Endodermal cell (in vitro differentiated cells): ENCODE measurements at regions not wholly inside any gene's neighbourhood (a gene's known extent, or its start where the extent isn't known, plus 50 kb on each side); places are given as distances from the start of the nearest gene placed in this dataset.

Experiments used
- DNase-seq: peaks from one replicate; pipeline ENCODE4 v3.0.0-alpha.2; 2017
- H3K27ac ChIP-seq: 2 replicates; pipeline ENCODE4 v1.5.1; 2013; ENCODE audit warnings: mild to moderate bottlenecking, low read depth, low read length, moderate library complexity
- H3K27me3 ChIP-seq: 2 replicates; pipeline ENCODE4 v1.6.1; 2013; ENCODE audit warnings: mild to moderate bottlenecking, low read length, moderate library complexity; ENCODE audit not compliant: insufficient read depth, control insufficient read depth, poor library complexity, severe bottlenecking
- H3K36me3 ChIP-seq: 2 replicates; pipeline ENCODE4 v1.7.0; 2013; ENCODE audit warnings: mild to moderate bottlenecking, low read length, moderate library complexity; ENCODE audit not compliant: control insufficient read depth, insufficient read depth
- H3K4me1 ChIP-seq: one replicate; pipeline ENCODE4 v1.7.0; 2013; ENCODE audit warnings: low read length; ENCODE audit not compliant: control insufficient read depth, insufficient read depth
- H3K4me3 ChIP-seq: 2 replicates; pipeline ENCODE4 v1.5.1; 2013; ENCODE audit warnings: mild to moderate bottlenecking, low read length, moderate library complexity
- H3K9ac ChIP-seq: 2 replicates; pipeline ENCODE4 v1.6.1; 2013; ENCODE audit warnings: mild to moderate bottlenecking, low read length, moderate library complexity; ENCODE audit not compliant: poor library complexity, severe bottlenecking; ENCODE audit errors: extremely low read depth
- H3K9me3 ChIP-seq: 2 replicates; pipeline ENCODE4 v1.6.1; 2013; ENCODE audit warnings: mild to moderate bottlenecking, low read length, moderate library complexity; ENCODE audit not compliant: control insufficient read depth
- H3K27ac Mint-ChIP-seq: 2 replicates; pipeline ENCODE4 v1.8.0; 2020; ENCODE audit warnings: mixed read lengths
- H3K27me3 Mint-ChIP-seq: 2 replicates; pipeline ENCODE4 v1.8.0; 2021; ENCODE audit warnings: mild to moderate bottlenecking, mixed read lengths; ENCODE audit not compliant: insufficient read depth
- H3K36me3 Mint-ChIP-seq: 2 replicates; pipeline ENCODE4 v1.8.0; 2020; ENCODE audit warnings: low read depth, mixed read lengths
- H3K4me1 Mint-ChIP-seq: 2 replicates; pipeline ENCODE4 v1.8.0; 2020; ENCODE audit warnings: mixed read lengths
- H3K4me3 Mint-ChIP-seq: 2 replicates; pipeline ENCODE4 v1.8.0; 2020; ENCODE audit warnings: mild to moderate bottlenecking, moderate library complexity, mixed read lengths
- H3K9me3 Mint-ChIP-seq: 2 replicates; pipeline ENCODE4 v1.8.0; 2020; ENCODE audit warnings: mild to moderate bottlenecking, mixed read lengths
- CTCF ChIP-seq: fragments of 200-600 bp; sonication (generic); conservative IDR thresholded peaks from 2 replicates; pipeline ENCODE4 v1.5.0; 2021; ENCODE audit warnings: antibody characterized with exemption, mild to moderate bottlenecking
- WGBS, 2 experiments: methylation state at CpG; one replicate each; pipeline versions ENCODE4 v1.1.5 to v1.1.7; 2013; ENCODE audit warnings: missing lambda C conversion rate in 2 of 2, mixed read lengths in 1 of 2; ENCODE audit not compliant: insufficient coverage in 1 of 2, insufficient read length in 1 of 2; 5-methylcytosine and 5-hydroxymethylcytosine counted together

DNA sequence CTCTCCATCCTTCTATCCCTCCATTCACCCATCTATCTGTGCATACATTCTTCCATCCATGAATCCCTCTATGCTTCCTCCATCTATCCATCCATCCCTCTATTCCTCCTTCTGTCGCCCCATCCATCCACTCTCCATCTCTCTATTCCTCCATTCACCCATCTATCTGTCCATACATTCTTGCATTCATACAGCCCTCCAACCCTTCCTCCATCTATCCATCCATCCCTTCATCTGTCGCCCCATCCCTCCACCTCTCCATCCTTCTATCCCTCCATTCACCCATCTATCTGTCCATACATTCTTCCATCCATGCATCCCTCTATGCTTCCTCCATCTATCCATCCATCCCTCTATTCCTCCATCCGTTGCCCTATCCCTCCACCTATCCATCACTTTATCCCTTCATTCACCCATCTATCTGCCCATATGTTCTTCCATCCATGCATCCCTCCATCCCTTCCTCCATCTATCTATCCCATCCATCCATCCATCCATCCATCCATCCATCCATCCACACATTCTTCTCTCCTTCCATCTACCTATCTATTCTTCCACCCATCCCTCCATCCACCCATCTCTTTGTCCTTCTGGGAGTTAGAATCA is 272.5 kb upstream of the TNRC6C start:
- H3K4me1 Mint-ChIP-seq, result no peaks in the 10 kb centered on the region
- H3K27me3 ChIP-seq, result no peaks in the 10 kb centered on the region
- H3K36me3 ChIP-seq, result no peaks in the 10 kb centered on the region
- no peak overlapping the region for H3K9ac ChIP-seq
- no peaks in the 10 kb centered on the region for H3K4me1 ChIP-seq
- no peaks in the 10 kb centered on the region for H3K36me3 Mint-ChIP-seq
- WGBS, 2 experiments, result 88 to 90% methylated on average over 3 of the region's 3 CpGs
- no peak overlapping the region for H3K4me3 ChIP-seq
- no peak overlapping the region for H3K27ac ChIP-seq
- no peaks in the 10 kb centered on the region for H3K27me3 Mint-ChIP-seq
- DNase-seq, result no peak
- no peak overlapping the region for H3K4me3 Mint-ChIP-seq
- TF ChIP-seq CTCF, result no peak
- H3K9me3 Mint-ChIP-seq, result no peaks in the 10 kb centered on the region
- H3K9me3 ChIP-seq, result no peaks in the 10 kb centered on the region
- no peak overlapping the region for H3K27ac Mint-ChIP-seq

- Histone ChIP-seq H3K36me3 (no peaks in the 10 kb centered on the region), H3K9me3 (no peaks in the 10 kb centered on the region), H3K4me3 (no peak overlapping the region), H3K4me1 (no peaks in the 10 kb centered on the region), H3K27me3 (no peaks in the 10 kb centered on the region), H3K27ac (no peak overlapping the region), H3K9ac (no peak overlapping the region)
- WGBS, 2 experiments, result 96% methylated on average over 8 of the region's 8 CpGs; no CpG with 5 or more reads in 1 of the 2 experiments
- no peak for TF ChIP-seq CTCF
- DNase-seq, result no peak
- H3K4me3 Mint-ChIP-seq, result no peak overlapping the region
- no peaks in the 10 kb centered on the region for H3K4me1 Mint-ChIP-seq
- H3K36me3 Mint-ChIP-seq, result no peaks in the 10 kb centered on the region
- no peak overlapping the region for H3K27ac Mint-ChIP-seq
- H3K9me3 Mint-ChIP-seq, result no peaks in the 10 kb centered on the region
- peaks cover 3% of the 10 kb centered on the region for H3K27me3 Mint-ChIP-seq
These were observed 271.6 kb upstream of the TNRC6C start for GRCh38 chr17:77686903-77687302.

DNA sequence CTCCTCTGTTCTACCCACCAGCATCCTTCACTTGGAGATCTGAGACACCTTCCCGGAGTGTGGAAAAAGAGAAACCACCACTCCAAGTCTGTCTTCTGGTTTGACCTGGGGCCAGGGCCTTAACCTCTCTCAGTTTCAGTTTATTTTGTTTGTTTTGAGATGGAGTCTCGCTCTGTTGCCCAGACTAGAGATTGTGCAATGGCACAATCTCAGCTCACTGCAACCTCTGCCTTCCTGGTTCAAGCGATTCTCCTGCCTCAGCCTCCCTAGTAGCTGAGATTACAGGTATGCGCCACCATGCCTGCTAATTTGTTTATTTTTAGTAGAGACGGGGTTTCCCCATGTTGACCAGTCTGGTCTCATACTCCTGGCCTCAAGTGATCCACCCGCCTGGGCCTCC is 271.1 kb upstream of the TNRC6C start:
- no peak overlapping the region for H3K27ac ChIP-seq
- peaks cover 3% of the 10 kb centered on the region for H3K27me3 Mint-ChIP-seq
- H3K27me3 ChIP-seq, result no peaks in the 10 kb centered on the region
- H3K9me3 Mint-ChIP-seq, result no peaks in the 10 kb centered on the region
- 94 to 97% methylated on average over 5 to 6 of the region's 6 CpGs for WGBS, 2 experiments
- H3K36me3 ChIP-seq, result no peaks in the 10 kb centered on the region
- no peaks in the 10 kb centered on the region for H3K4me1 ChIP-seq
- H3K4me3 ChIP-seq, result no peak overlapping the region
- DNase-seq, result no peak
- no peaks in the 10 kb centered on the region for H3K9me3 ChIP-seq
- TF ChIP-seq CTCF, result no peak
- H3K4me1 Mint-ChIP-seq, result no peaks in the 10 kb centered on the region
- no peak overlapping the region for H3K27ac Mint-ChIP-seq
- no peak overlapping the region for H3K4me3 Mint-ChIP-seq
- H3K36me3 Mint-ChIP-seq, result no peaks in the 10 kb centered on the region
- H3K9ac ChIP-seq, result no peak overlapping the region
